HG03135 (cell line): ENCODE measurements at regions not wholly inside any gene's neighbourhood (a gene's known extent, or its start where the extent isn't known, plus 50 kb on each side); places are given as distances from the start of the nearest gene placed in this dataset.

Experiments used
- ATAC-seq: cut with Tn5 transposase; IDR thresholded peaks from one replicate; pipeline ENCODE4 v1.9.1; 2021; ENCODE audit warnings: mild to moderate bottlenecking, moderate library complexity; ENCODE audit not compliant: unreplicated experiment

DNA sequence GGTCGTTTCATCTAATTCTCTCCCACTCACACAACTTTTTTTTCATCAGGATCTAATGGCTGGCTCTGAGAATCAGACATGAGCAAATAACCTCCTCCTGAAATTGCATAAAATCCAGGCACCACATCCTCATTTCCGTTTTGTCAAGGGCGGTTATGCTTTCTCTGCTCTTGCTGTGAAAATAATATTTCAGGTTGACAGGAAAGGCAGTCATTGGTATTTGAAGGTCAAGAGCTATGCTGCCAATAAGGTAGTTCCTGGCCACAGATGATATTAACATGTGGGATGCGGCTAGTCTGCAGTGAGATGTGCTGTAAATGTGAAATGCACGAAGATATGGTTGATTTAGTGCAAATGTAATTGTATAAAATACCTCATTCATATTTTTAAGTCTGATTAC lies 870.2 kb upstream of the TMEM132C start:
- ATAC-seq: no peak

- no peak for ATAC-seq
These were observed 868.8 kb upstream of the TMEM132C start for GRCh38 chr12:127398016-127398710.

DNA sequence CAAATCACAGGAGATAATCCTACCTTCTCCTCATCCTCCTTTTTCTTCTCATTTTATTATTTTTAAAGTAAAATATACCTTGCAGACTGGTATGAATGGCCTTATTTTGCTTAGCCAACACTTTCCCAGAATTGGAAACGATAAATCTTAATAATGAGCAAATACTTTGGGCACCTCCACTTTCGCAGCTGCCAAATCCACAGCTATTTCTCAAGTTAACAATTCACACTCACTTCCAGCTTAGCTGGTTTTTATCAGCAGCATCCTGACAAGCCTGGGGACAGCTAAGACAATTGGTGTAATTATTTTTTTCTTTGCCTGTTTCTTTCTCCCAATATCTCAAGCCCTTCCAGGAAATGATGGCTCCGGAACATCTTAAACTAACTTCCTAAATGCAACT lies 867.5 kb upstream of the TMEM132C start:
- no peak for ATAC-seq

- ATAC-seq: no peak
These were observed 866.7 kb upstream of the TMEM132C start for GRCh38 chr12:127400221-127400620.

DNA sequence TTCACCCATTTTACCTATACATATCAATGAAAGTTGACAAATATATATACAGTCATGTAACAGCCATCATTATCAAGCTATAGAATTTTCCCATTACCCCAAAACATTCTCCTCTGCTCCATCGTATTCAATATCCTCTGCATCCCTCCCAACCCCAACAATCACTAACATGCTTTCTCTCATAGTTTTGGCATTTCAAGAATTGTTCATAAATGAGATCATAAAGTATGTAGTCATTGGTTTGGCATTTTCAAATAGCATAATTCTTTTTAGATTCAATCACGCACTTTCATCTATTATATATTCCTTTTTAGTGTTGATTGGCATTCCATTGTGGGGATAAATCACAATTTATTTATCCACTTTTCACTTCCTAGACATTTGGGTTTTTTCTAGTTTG lies 866.0 kb upstream of the TMEM132C start:
- no peak for ATAC-seq

DNA sequence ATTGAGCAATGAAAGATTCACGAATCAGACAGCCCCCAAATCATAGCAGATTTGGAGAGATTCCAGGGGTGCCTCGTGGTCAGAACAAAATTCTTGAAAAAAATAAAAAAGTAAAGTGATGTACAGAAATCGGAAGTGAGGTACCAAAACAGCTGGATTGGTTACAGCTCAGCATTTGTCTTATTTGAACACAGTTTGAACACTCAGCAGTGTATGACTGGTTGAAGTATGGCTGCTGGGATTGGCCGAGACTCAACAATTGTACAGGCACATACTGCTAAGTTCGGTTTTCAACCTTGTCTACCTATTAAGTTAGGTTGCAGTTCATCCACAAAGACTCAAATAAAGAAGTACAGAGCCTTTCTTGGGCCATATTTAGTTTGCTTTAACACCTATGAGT lies 865.4 kb upstream of the TMEM132C start:
- no peak for ATAC-seq

GRCh38 chr12:127411166-127411915 lies 855.6 kb upstream of the TMEM132C start:
- no peak for ATAC-seq

- ATAC-seq: no peak
These were observed 855.0 kb upstream of the TMEM132C start for GRCh38 chr12:127411981-127412380.

DNA sequence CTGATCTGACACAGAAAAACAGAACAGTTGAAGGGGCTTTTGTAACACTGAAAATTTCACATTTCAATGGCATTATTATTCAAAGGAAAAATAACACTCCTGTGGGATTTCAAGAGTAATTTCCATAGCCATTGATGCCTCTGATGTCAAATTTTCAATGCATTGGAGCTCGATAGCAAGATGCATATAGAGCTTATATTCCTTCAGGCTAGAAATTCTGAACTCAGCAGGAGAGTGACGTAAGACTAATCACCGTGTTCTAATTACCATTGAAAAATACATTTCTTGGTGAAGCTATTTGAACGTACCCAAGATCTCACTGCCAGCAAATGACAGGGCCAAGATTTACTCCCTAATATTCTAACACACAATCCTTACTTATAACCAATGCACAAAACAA lies 854.1 kb upstream of the TMEM132C start:
- no peak for ATAC-seq

GRCh38 chr12:127414186-127414585 lies 852.8 kb upstream of the TMEM132C start:
- no peak for ATAC-seq

GRCh38 chr12:127414636-127415035 lies 852.3 kb upstream of the TMEM132C start:
- no peak for ATAC-seq

- ATAC-seq: no peak
These were observed 850.2 kb upstream of the TMEM132C start for GRCh38 chr12:127416796-127417195.

- no peak for ATAC-seq
These were observed 847.9 kb upstream of the TMEM132C start for GRCh38 chr12:127419111-127419510.

GRCh38 chr12:127421614-127422013 lies 845.4 kb upstream of the TMEM132C start:
- ATAC-seq: no peak

DNA sequence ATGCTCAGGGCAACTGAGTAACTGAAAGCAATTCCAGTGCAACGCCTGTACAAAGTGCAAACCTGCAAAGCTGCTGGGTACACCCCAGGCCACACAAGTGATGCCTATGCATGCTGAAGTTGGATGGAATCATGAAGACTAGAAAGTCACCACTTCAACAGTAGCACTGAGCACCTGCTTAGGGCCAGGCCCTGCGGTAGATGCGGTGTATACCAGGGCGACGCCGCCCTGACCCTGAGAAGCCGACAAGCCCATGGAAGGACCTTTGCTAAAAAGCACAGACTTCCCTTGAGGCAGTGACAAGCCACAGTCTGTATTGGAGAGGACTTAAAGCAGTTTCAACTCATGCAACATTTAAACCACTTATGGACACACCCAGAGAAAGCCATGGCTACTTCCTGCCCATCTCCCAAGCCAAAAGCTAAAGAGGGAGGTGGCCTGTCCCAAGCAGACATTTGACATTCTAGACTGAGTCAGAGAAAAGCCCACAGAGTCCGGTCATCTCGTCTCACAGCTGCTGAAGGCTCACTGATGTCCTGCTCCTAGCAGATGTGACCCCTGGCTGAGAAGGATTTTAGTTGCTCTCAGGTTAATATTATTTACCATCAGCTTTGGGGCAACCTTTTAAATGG lies 843.9 kb upstream of the TMEM132C start:
- no peak for ATAC-seq

DNA sequence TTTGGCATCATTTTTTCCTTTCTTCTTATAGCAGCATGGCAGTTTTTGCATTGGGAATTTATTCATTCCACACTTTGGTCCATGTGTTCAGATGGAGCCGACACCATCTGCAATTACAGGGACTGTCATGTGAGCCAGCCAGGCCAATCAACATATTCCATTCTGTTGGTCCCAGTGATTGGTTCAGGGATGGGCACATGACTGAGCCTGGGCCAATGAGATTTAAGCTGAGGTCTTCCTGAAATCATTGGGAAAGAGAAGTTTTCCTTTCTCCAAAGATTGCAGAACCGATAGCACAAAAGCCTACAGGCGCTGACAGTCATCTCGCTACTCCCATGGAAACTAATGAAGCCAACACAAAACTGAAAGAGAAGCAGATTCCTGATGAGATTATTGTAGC lies 841.5 kb upstream of the TMEM132C start:
- ATAC-seq: no peak

GRCh38 chr12:127428420-127428819 lies 838.5 kb upstream of the TMEM132C start:
- ATAC-seq: no peak

- ATAC-seq: no peak
These were observed 837.3 kb upstream of the TMEM132C start for GRCh38 chr12:127429551-127430285.

- ATAC-seq: no peak
These were observed 836.6 kb upstream of the TMEM132C start for GRCh38 chr12:127430401-127430800.

GRCh38 chr12:127431177-127431576 lies 835.8 kb upstream of the TMEM132C start:
- ATAC-seq: no peak

- no peak for ATAC-seq
These were observed 835.4 kb upstream of the TMEM132C start for GRCh38 chr12:127431594-127431993.
